Keratinocyte (primary cell): ENCODE measurements at regions not wholly inside any gene's neighbourhood (a gene's known extent, or its start where the extent isn't known, plus 50 kb on each side); places are given as distances from the start of the nearest gene placed in this dataset.

Experiments
- DNase-seq: peaks from one replicate; pipeline ENCODE4 v3.0.0-alpha.2; 2011; ENCODE audit warnings: low read depth, missing footprints, low spot score
- FAIRE-seq: peaks from 2 replicates; lab custom pipeline; 2011; peaks lifted over from hg19 to GRCh38; lab: Jason Lieb, UNC
- H2AFZ ChIP-seq: 2 replicates; pipeline ENCODE4 v1.6.0; 2012; ENCODE audit warnings: low read length, control low read depth, inconsistent platforms; ENCODE audit not compliant: control insufficient read depth
- H3K27ac ChIP-seq: 2 replicates; pipeline ENCODE4 v1.5.1; 2011; ENCODE audit warnings: low read length; ENCODE audit not compliant: control insufficient read depth, insufficient read depth
- H3K27me3 ChIP-seq: 3 replicates; pipeline ENCODE4 v1.6.0; 2011; ENCODE audit warnings: low read length; ENCODE audit not compliant: control insufficient read depth, insufficient read depth; ENCODE audit errors: extremely low read depth
- H3K36me3 ChIP-seq, 2 experiments: 2 replicates in 1 of 2; 3 replicates in 1 of 2; pipeline ENCODE4 v1.5.1; 2011; ENCODE audit warnings: low read length in 2 of 2, mild to moderate bottlenecking in 1 of 2; ENCODE audit not compliant: control insufficient read depth in 2 of 2, insufficient read depth in 2 of 2; ENCODE audit errors: extremely low read depth in 1 of 2
- H3K4me1 ChIP-seq: 3 replicates; pipeline ENCODE4 v1.5.1; 2011; ENCODE audit warnings: low read length; ENCODE audit not compliant: control insufficient read depth, insufficient read depth; ENCODE audit errors: extremely low read depth
- H3K4me2 ChIP-seq: 3 replicates; pipeline ENCODE4 v1.6.0; 2011; ENCODE audit warnings: low read depth, low read length; ENCODE audit not compliant: control insufficient read depth, insufficient read depth; ENCODE audit errors: extremely low read depth
- H3K4me3 ChIP-seq, 3 experiments: fragments of 200-600 bp in 1 of 3; sonication (generic) in 1 of 3; 2 replicates in 2 of 3; 3 replicates in 1 of 3; pipeline ENCODE4 v1.5.1; 2011 to 2016; ENCODE audit warnings: low read length in 3 of 3, mild to moderate bottlenecking in 3 of 3, control low read depth in 2 of 3, inconsistent platforms in 1 of 3, low read depth in 1 of 3, mixed read lengths in 1 of 3, mixed run types in 1 of 3, moderate library complexity in 1 of 3; ENCODE audit not compliant: control insufficient read depth in 2 of 3, insufficient read depth in 2 of 3; ENCODE audit errors: extremely low read depth in 1 of 3
- H3K79me2 ChIP-seq: 2 replicates; pipeline ENCODE4 v1.6.0; 2012; ENCODE audit warnings: low read length; ENCODE audit not compliant: control insufficient read depth, insufficient read depth
- H3K9ac ChIP-seq: 3 replicates; pipeline ENCODE4 v1.6.0; 2011; ENCODE audit warnings: low read length; ENCODE audit not compliant: control insufficient read depth, insufficient read depth; ENCODE audit errors: extremely low read depth
- H3K9me1 ChIP-seq: 3 replicates; pipeline ENCODE4 v1.6.0; 2011; ENCODE audit warnings: low read length; ENCODE audit not compliant: control insufficient read depth, insufficient read depth; ENCODE audit errors: extremely low read depth
- H3K9me3 ChIP-seq: 2 replicates; pipeline ENCODE4 v1.5.1; 2012; ENCODE audit warnings: low read depth, low read length; ENCODE audit not compliant: control insufficient read depth
- H4K20me1 ChIP-seq: 3 replicates; pipeline ENCODE4 v1.6.0; 2011; ENCODE audit warnings: low read length; ENCODE audit not compliant: control insufficient read depth, insufficient read depth; ENCODE audit errors: extremely low read depth
- CTCF ChIP-seq, 3 experiments: IDR thresholded peaks in 1 of 3; conservative IDR thresholded peaks in 1 of 3; optimal IDR thresholded peaks in 1 of 3; 2 replicates in 2 of 3; 3 replicates in 1 of 3; pipeline versions ENCODE3 to v1.5.1; 2011; ENCODE audit warnings: low read length in 3 of 3, mild to moderate bottlenecking in 3 of 3, moderate library complexity in 2 of 3, control low read depth in 1 of 3, inconsistent platforms in 1 of 3; ENCODE audit not compliant: insufficient read depth in 2 of 3; ENCODE audit errors: extremely low read depth in 1 of 3
- EZH2 ChIP-seq: IDR thresholded peaks from one replicate; pipeline ENCODE4 v1.6.1; 2012; ENCODE audit warnings: inconsistent platforms, mild to moderate bottlenecking, low read length, moderate library complexity
- dilution Hi-C: fragments of 300-500 bp; cut with MboI; formaldehyde crosslinking; loops from one replicate; pipeline ENCODE4 v1.7.0; 2020; ENCODE audit warnings: low sequenced_read_pairs; ENCODE audit not compliant: extremely low pct_ligation_motif_present

GRCh38 chr3:189109145-189109544, 62.6 kb upstream of the TPRG1 start:
- Histone ChIP-seq H3K27me3 (peaks cover 5% of the 10 kb centered on the region), H3K79me2 (no peaks in the 10 kb centered on the region), H3K9ac (no peak overlapping the region), H3K4me3 (no peak overlapping the region), H3K4me1 (no peaks in the 10 kb centered on the region), H3K9me1 (no peaks in the 10 kb centered on the region), H3K27ac (no peak overlapping the region), H3K4me2 (no peak overlapping the region), H4K20me1 (no peaks in the 10 kb centered on the region), H3K9me3 (no peaks in the 10 kb centered on the region), H3K36me3 (no peaks in the 10 kb centered on the region), H2AFZ (no peak overlapping the region)
- DNase-seq: no peak
- peak; percentile 43 for FAIRE-seq
- TF ChIP-seq CTCF (optimal IDR thresholded peaks at IDR 0.05 in 1 of 3, IDR thresholded peaks at IDR 0.05 in 1 of 3, conservative IDR thresholded peaks at IDR 0.05 in 1 of 3; ENCODE audit: extremely low read depth in 1 of 3, insufficient read depth in 2 of 3, low read length in 3 of 3): no peak
- TF ChIP-seq EZH2: no peak
- dilution Hi-C loops: no loop called here

GRCh38 chr3:189117087-189117486, 54.7 kb upstream of the TPRG1 start:
- H3K4me3 ChIP-seq: no peak overlapping the region
- H3K4me1 ChIP-seq: no peaks in the 10 kb centered on the region
- no peaks in the 10 kb centered on the region for H4K20me1 ChIP-seq
- no peak overlapping the region for H3K27ac ChIP-seq
- H3K4me2 ChIP-seq: no peak overlapping the region
- no peaks in the 10 kb centered on the region for H3K9me1 ChIP-seq
- H3K79me2 ChIP-seq: no peaks in the 10 kb centered on the region
- TF ChIP-seq CTCF (optimal IDR thresholded peaks at IDR 0.05 in 1 of 3, IDR thresholded peaks at IDR 0.05 in 1 of 3, conservative IDR thresholded peaks at IDR 0.05 in 1 of 3; ENCODE audit: extremely low read depth in 1 of 3, insufficient read depth in 2 of 3, low read length in 3 of 3) (no peak), EZH2 (no peak)
- FAIRE-seq: no peak
- no peak for DNase-seq
- H3K9me3 ChIP-seq: peaks cover 2% of the 10 kb centered on the region
- no peak overlapping the region for H2AFZ ChIP-seq
- no peaks in the 10 kb centered on the region for H3K36me3 ChIP-seq
- no peak overlapping the region for H3K9ac ChIP-seq
- dilution Hi-C loops: no loop called here
- H3K27me3 ChIP-seq: no peaks in the 10 kb centered on the region
